ENCODE measurements at regions not wholly inside any gene's neighbourhood (a gene's known extent, or its start where the extent isn't known, plus 50 kb on each side); places are given as distances from the start of the nearest gene placed in this dataset.

- no peak overlapping the region for H3K4me3 ChIP-seq
- no peaks in the 10 kb centered on the region for H3K9me3 ChIP-seq
- ATAC-seq = no peak
- DNase-seq = no peak
- no peak for TF ChIP-seq CTCF (IDR thresholded peaks at IDR 0.05)
- H3K36me3 ChIP-seq = no peaks in the 10 kb centered on the region
- H3K27me3 ChIP-seq (ENCODE audit: low read depth) = no peaks in the 10 kb centered on the region
- no peaks in the 10 kb centered on the region for H3K4me1 ChIP-seq
- intact Hi-C loops (cut with DNase I) = no loop called here
- no peak overlapping the region for H3K27ac ChIP-seq
Measured at GRCh38 chr10:9550810-9551209, 1466.9 kb upstream of the CELF2 start.

- ATAC-seq = no peak
- Histone ChIP-seq H3K4me3 (no peak overlapping the region), H3K4me1 (no peaks in the 10 kb centered on the region), H3K36me3 (no peaks in the 10 kb centered on the region), H3K27me3 (ENCODE audit: low read depth) (no peaks in the 10 kb centered on the region), H3K9me3 (no peaks in the 10 kb centered on the region), H3K27ac (no peak overlapping the region)
- no peak for TF ChIP-seq CTCF (IDR thresholded peaks at IDR 0.05)
- intact Hi-C loops (cut with DNase I) = no loop called here
- no peak for DNase-seq
Measured at GRCh38 chr10:9554321-9554720, 1463.4 kb upstream of the CELF2 start.

- ATAC-seq = no peak
- TF ChIP-seq CTCF (IDR thresholded peaks at IDR 0.05) = no peak
- Histone ChIP-seq H3K36me3 (no peaks in the 10 kb centered on the region), H3K27ac (no peak overlapping the region), H3K4me3 (no peak overlapping the region), H3K4me1 (no peaks in the 10 kb centered on the region), H3K27me3 (ENCODE audit: low read depth) (no peaks in the 10 kb centered on the region), H3K9me3 (no peaks in the 10 kb centered on the region)
- no peak for DNase-seq
- intact Hi-C loops (cut with DNase I) = no loop called here
Measured at GRCh38 chr10:9560976-9561375, 1456.7 kb upstream of the CELF2 start.

GRCh38 chr10:9561821-9562505, 1455.7 kb upstream of the CELF2 start:
- Histone ChIP-seq H3K4me3 (no peak overlapping the region), H3K27me3 (ENCODE audit: low read depth) (no peaks in the 10 kb centered on the region), H3K27ac (no peak overlapping the region), H3K36me3 (no peaks in the 10 kb centered on the region), H3K4me1 (no peaks in the 10 kb centered on the region), H3K9me3 (no peaks in the 10 kb centered on the region)
- ATAC-seq = no peak
- intact Hi-C loops (cut with DNase I) = no loop called here
- DNase-seq = no peak
- TF ChIP-seq CTCF (IDR thresholded peaks at IDR 0.05) = no peak

- no peak for ATAC-seq
- no peak for TF ChIP-seq CTCF (IDR thresholded peaks at IDR 0.05)
- no peak overlapping the region for H3K27ac ChIP-seq
- H3K4me1 ChIP-seq = no peaks in the 10 kb centered on the region
- H3K36me3 ChIP-seq = no peaks in the 10 kb centered on the region
- intact Hi-C loops (cut with DNase I) = no loop called here
- no peak for DNase-seq
- no peak overlapping the region for H3K4me3 ChIP-seq
- no peaks in the 10 kb centered on the region for H3K27me3 ChIP-seq (ENCODE audit: low read depth)
- no peaks in the 10 kb centered on the region for H3K9me3 ChIP-seq
Measured at GRCh38 chr10:9577746-9578145, 1439.9 kb upstream of the CELF2 start.
